IMR-90 (cell line): ENCODE measurements at regions not wholly inside any gene's neighbourhood (a gene's known extent, or its start where the extent isn't known, plus 50 kb on each side); places are given as distances from the start of the nearest gene placed in this dataset.

Source experiments
- ATAC-seq: fragments of 200-7000 bp; cut with Tn5 transposase; 2 replicates; pipeline ENCODE4 v1.9.1; 2020; ENCODE audit warnings: low read depth, mild to moderate bottlenecking, moderate library complexity
- BruUV-seq: library from RNA; stranded (reverse); fragments of 400-500 nt; replicated peaks from 2 replicates; lab custom pipeline; 2021; lab: Mats Ljungman, UMichigan
- CTCF ChIA-PET: fragments of 300-600 bp; formaldehyde crosslinking; extraction: SDS; loops from one replicate; lab custom pipeline; 2021; ENCODE audit warnings: antibody characterized with exemption; lab: Yijun Ruan, JAX
- POLR2A ChIA-PET: fragments of 300-600 bp; sonication (Branson Sonifier 250); formaldehyde crosslinking; loops from one replicate; lab custom pipeline; 2022; ENCODE audit warnings: antibody characterized with exemption; ENCODE audit not compliant: unreplicated experiment; lab: Charles Lee
- DNase-seq: peaks from one replicate; pipeline ENCODE4 v3.0.0; 2013
- H2AFZ ChIP-seq: replicated peaks from 2 replicates; pipeline ENCODE3; 2013; ENCODE audit warnings: low read length, mild to moderate bottlenecking; ENCODE audit not compliant: poor library complexity
- H2AK5ac ChIP-seq: 2 replicates; pipeline ENCODE4 v1.6.1; 2013; ENCODE audit warnings: low read depth, low read length, inconsistent platforms
- H2AK9ac ChIP-seq: replicated peaks from 2 replicates; pipeline ENCODE3; 2013; ENCODE audit warnings: mild to moderate bottlenecking, low read depth, low read length, moderate library complexity; ENCODE audit not compliant: poor library complexity
- H2BK120ac ChIP-seq: 2 replicates; pipeline ENCODE4 v1.6.1; 2013; ENCODE audit warnings: low read depth, low read length, inconsistent platforms
- H2BK15ac ChIP-seq: 3 replicates; pipeline ENCODE4 v1.6.1; 2013; ENCODE audit warnings: low read depth, low read length, inconsistent platforms
- H2BK20ac ChIP-seq: 2 replicates; pipeline ENCODE4 v1.6.1; 2013; ENCODE audit warnings: low read depth, mild to moderate bottlenecking, inconsistent platforms, low read length, moderate library complexity
- H2BK5ac ChIP-seq: 2 replicates; pipeline ENCODE4 v1.6.1; 2013; ENCODE audit warnings: mild to moderate bottlenecking, low read depth, low read length, inconsistent platforms; ENCODE audit not compliant: poor library complexity, severe bottlenecking
- H3K14ac ChIP-seq: replicated peaks from 2 replicates; pipeline ENCODE4 v1.6.1; 2013; ENCODE audit warnings: low read depth, low read length, inconsistent platforms
- H3K18ac ChIP-seq: 2 replicates; pipeline ENCODE4 v1.6.1; 2013; ENCODE audit warnings: low read depth, low read length, control low read depth
- H3K23ac ChIP-seq: 2 replicates; pipeline ENCODE4 v1.6.1; 2013; ENCODE audit warnings: low read depth, low read length, inconsistent platforms
- H3K27ac ChIP-seq: 2 replicates; pipeline ENCODE4 v1.5.1; 2013; ENCODE audit warnings: mild to moderate bottlenecking, control low read depth, low read length; ENCODE audit not compliant: insufficient read depth
- H3K27me3 ChIP-seq: 2 replicates; pipeline ENCODE4 v1.6.1; 2013; ENCODE audit warnings: low read length; ENCODE audit not compliant: control insufficient read depth, insufficient read depth
- H3K36me3 ChIP-seq: 2 replicates; pipeline ENCODE4 v1.6.1; 2013; ENCODE audit warnings: low read length, mixed read lengths; ENCODE audit not compliant: control insufficient read depth, insufficient read depth
- H3K4ac ChIP-seq: 2 replicates; pipeline ENCODE4 v1.6.1; 2013; ENCODE audit warnings: low read depth, low read length, inconsistent platforms
- H3K4me1 ChIP-seq: 2 replicates; pipeline ENCODE4 v1.6.1; 2013; ENCODE audit warnings: low read length, mixed read lengths; ENCODE audit not compliant: control insufficient read depth, insufficient read depth
- H3K4me2 ChIP-seq: 2 replicates; pipeline ENCODE4 v1.6.1; 2013; ENCODE audit warnings: low read depth, mild to moderate bottlenecking, control low read depth, low read length, moderate library complexity
- H3K4me3 ChIP-seq: 2 replicates; pipeline ENCODE4 v1.5.1; 2013; ENCODE audit warnings: low read depth, mild to moderate bottlenecking, control low read depth, low read length, moderate library complexity; ENCODE audit not compliant: insufficient read depth
- H3K56ac ChIP-seq: 2 replicates; pipeline ENCODE4 v1.6.1; 2013; ENCODE audit warnings: low read length, inconsistent platforms; ENCODE audit not compliant: insufficient read depth; ENCODE audit errors: extremely low read depth
- H3K79me1 ChIP-seq, 2 experiments: 2 replicates each; pipeline ENCODE4 v1.6.1; 2013; ENCODE audit warnings: low read length in 2 of 2, inconsistent platforms in 1 of 2, low read depth in 1 of 2
- H3K9ac ChIP-seq: 2 replicates; pipeline ENCODE4 v1.6.1; 2013; ENCODE audit warnings: low read depth, low read length, control low read depth
- H3K9me1 ChIP-seq: 2 replicates; pipeline ENCODE4 v1.6.1; 2013; ENCODE audit warnings: low read length, inconsistent platforms; ENCODE audit not compliant: insufficient read depth
- H3K9me3 ChIP-seq: 2 replicates; pipeline ENCODE4 v1.6.1; 2013; ENCODE audit warnings: low read length; ENCODE audit not compliant: control insufficient read depth, insufficient read depth
- H4K20me1 ChIP-seq: 2 replicates; pipeline ENCODE4 v1.6.1; 2013; ENCODE audit warnings: low read length, inconsistent platforms; ENCODE audit not compliant: insufficient read depth
- H4K5ac ChIP-seq: 2 replicates; pipeline ENCODE4 v1.6.1; 2013; ENCODE audit warnings: mild to moderate bottlenecking, low read depth, low read length, control low read depth
- H4K8ac ChIP-seq, 2 experiments: 2 replicates each; pipeline ENCODE4 v1.6.1; 2013; ENCODE audit warnings: low read depth in 2 of 2, low read length in 2 of 2, control low read depth in 1 of 2, inconsistent platforms in 1 of 2
- H4K91ac ChIP-seq: 2 replicates; pipeline ENCODE4 v1.6.1; 2013; ENCODE audit warnings: low read depth, low read length, inconsistent platforms; ENCODE audit not compliant: insufficient read depth
- CEBPB ChIP-seq: IDR thresholded peaks from 2 replicates; pipeline ENCODE4 v1.6.1; 2012; ENCODE audit warnings: low read depth, low read length, improper control_type of control experiment
- CTCF ChIP-seq: conservative IDR thresholded peaks from 2 replicates; pipeline ENCODE4 v1.5.1; 2012; ENCODE audit warnings: mild to moderate bottlenecking, low read depth, low read length, improper control_type of control experiment
- NFE2L2 ChIP-seq: fragments of 150-350 bp; IDR thresholded peaks from 2 replicates; pipeline ENCODE4 v1.6.1; 2016; ENCODE audit warnings: low read depth, mild to moderate bottlenecking, low read length
- RAD21 ChIP-seq: IDR thresholded peaks from 2 replicates; pipeline ENCODE4 v1.6.1; 2012; ENCODE audit warnings: low read length, improper control_type of control experiment
- RCOR1 ChIP-seq: IDR thresholded peaks from 2 replicates; pipeline ENCODE4 v1.6.1; 2012; ENCODE audit warnings: mild to moderate bottlenecking, low read length, improper control_type of control experiment; ENCODE audit not compliant: insufficient replicate concordance
- RFX5 ChIP-seq: IDR thresholded peaks from 2 replicates; pipeline ENCODE4 v1.8.0; 2012; ENCODE audit warnings: low read depth, mild to moderate bottlenecking, low read length, moderate library complexity
- USF2 ChIP-seq: fragments of 150-350 bp; IDR thresholded peaks from 2 replicates; pipeline ENCODE4 v1.6.1; 2017; ENCODE audit warnings: mild to moderate bottlenecking, antibody characterized with exemption, low read length, low read depth
- dilution Hi-C: fragments of 300-500 bp; cut with HindIII; formaldehyde crosslinking; loops from one replicate; pipeline ENCODE4 v1.14.3; 2018; ENCODE audit warnings: low sequenced_read_pairs; ENCODE audit not compliant: unreplicated experiment
- in situ Hi-C: fragments of 300-500 bp; cut with MboI; formaldehyde crosslinking; loops from 3 replicates; pipeline ENCODE4 v1.14.3; 2019; ENCODE audit warnings: low sequenced_read_pairs, inconsistent platforms, mixed read lengths
- intact Hi-C: fragments of 100-400 bp; cut with micrococcal nuclease; formaldehyde crosslinking; loops from 2 replicates; pipeline ENCODE4 v1.10.0; 2022
- TF ChIP-seq, protein P1 (sequence below): fragments of 150-350 bp; IDR thresholded peaks from 2 replicates; pipeline ENCODE4 v1.6.1; 2016; ENCODE audit warnings: low read depth, mild to moderate bottlenecking, low read length, moderate library complexity, borderline replicate concordance

GRCh38 chr14:53740570-53740969 is 216.1 kb downstream of the BMP4 start:
- no peak overlapping the region for H3K4me3 ChIP-seq
- H3K36me3 ChIP-seq = no peaks in the 10 kb centered on the region
- H4K8ac ChIP-seq = no peak overlapping the region
- no peaks in the 10 kb centered on the region for H3K79me1 ChIP-seq
- POLR2A ChIA-PET = no interaction called here
- H2AFZ ChIP-seq = no peak overlapping the region
- no peaks in the 10 kb centered on the region for H3K9me1 ChIP-seq
- no peak overlapping the region for H3K56ac ChIP-seq
- H3K4me2 ChIP-seq = no peak overlapping the region
- no peak for DNase-seq
- H4K91ac ChIP-seq = no peak overlapping the region
- H2AK9ac ChIP-seq = no peak overlapping the region
- no peak overlapping the region for H4K5ac ChIP-seq
- H3K27ac ChIP-seq = no peak overlapping the region
- TF ChIP-seq CTCF (no peak), RCOR1 (no peak), USF2 (no peak), NFE2L2 (no peak), CEBPB (no peak), RAD21 (no peak), RFX5 (no peak)
- TF ChIP-seq, protein P1, sequence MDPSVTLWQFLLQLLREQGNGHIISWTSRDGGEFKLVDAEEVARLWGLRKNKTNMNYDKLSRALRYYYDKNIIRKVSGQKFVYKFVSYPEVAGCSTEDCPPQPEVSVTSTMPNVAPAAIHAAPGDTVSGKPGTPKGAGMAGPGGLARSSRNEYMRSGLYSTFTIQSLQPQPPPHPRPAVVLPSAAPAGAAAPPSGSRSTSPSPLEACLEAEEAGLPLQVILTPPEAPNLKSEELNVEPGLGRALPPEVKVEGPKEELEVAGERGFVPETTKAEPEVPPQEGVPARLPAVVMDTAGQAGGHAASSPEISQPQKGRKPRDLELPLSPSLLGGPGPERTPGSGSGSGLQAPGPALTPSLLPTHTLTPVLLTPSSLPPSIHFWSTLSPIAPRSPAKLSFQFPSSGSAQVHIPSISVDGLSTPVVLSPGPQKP = no peak
- H3K18ac ChIP-seq = no peak overlapping the region; the same call in 1 of the 2 replicates
- in situ Hi-C loops = no loop called here
- intact Hi-C loops = no loop called here
- H4K20me1 ChIP-seq = no peaks in the 10 kb centered on the region
- dilution Hi-C loops = no loop called here
- peak; percentile 60; the same call in 1 of the 2 replicates for ATAC-seq
- no peak overlapping the region for H3K23ac ChIP-seq
- peaks cover 4% of the 10 kb centered on the region; the same call in 1 of the 2 replicates for H3K4me1 ChIP-seq
- H3K27me3 ChIP-seq = no peaks in the 10 kb centered on the region; the same call in 1 of the 2 replicates
- H3K14ac ChIP-seq = no peak overlapping the region
- BruUV-seq = no TSS peak
- CTCF ChIA-PET = no interaction called here
- H2BK20ac ChIP-seq = no peak overlapping the region
- no peak overlapping the region for H2BK15ac ChIP-seq
- no peaks in the 10 kb centered on the region for H3K9me3 ChIP-seq
- H2BK5ac ChIP-seq = no peak overlapping the region
- H3K4ac ChIP-seq = no peak overlapping the region
- no peak overlapping the region for H2AK5ac ChIP-seq
- no peak overlapping the region for H2BK120ac ChIP-seq
- no peak overlapping the region for H3K9ac ChIP-seq
